ENCODE measurements at regions not wholly inside any gene's neighbourhood (a gene's known extent, or its start where the extent isn't known, plus 50 kb on each side); places are given as distances from the start of the nearest gene placed in this dataset.

DNA sequence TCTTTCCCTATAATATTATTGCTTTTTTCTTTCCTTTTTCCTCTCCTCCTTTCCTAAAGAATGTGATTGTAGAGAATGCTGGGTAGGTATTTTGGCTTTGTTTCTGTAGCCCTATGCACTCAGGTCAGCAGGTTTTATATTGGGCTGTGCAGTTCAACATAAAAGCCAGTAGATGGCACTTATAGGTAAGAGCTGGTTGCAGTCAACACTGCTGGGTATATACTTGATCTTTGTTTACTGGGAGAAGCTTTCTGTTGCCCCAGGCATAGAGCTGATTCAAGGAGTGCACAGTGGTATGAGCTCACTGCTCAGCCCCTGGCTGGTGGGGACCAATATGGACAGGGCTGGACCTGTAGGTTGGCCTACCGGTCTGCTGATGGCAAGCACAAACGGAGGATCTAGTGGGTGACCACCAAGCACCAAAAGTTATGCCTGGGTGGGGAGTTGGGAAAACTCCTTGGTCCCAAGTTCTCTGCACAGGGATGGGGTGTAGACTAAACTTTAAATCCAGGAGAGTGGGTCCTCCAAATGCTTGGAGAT is 378.9 kb downstream of the PMP22 start:
- DNase-seq (ENCODE audit: low read depth): no peak

DNA sequence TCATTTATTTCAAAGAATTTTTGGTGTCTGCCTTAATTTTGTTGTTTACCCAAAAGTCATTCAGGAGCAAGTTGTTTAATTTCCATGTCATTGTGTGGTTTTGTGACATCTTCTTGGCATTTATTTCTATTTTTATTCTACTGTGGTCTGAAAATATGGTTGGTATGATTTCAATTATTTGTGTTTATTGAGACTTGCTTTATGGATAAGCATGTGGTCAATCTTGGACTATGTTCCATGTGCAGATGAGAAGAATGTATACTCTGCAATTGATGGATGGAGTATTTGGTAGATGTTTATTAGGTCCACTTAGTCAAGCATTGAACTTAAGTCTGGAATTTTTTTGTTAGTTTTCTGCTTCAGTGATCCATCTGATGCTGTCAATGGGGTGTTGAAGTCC is 383.0 kb downstream of the PMP22 start:
- DNase-seq (ENCODE audit: low read depth): no peak

DNA sequence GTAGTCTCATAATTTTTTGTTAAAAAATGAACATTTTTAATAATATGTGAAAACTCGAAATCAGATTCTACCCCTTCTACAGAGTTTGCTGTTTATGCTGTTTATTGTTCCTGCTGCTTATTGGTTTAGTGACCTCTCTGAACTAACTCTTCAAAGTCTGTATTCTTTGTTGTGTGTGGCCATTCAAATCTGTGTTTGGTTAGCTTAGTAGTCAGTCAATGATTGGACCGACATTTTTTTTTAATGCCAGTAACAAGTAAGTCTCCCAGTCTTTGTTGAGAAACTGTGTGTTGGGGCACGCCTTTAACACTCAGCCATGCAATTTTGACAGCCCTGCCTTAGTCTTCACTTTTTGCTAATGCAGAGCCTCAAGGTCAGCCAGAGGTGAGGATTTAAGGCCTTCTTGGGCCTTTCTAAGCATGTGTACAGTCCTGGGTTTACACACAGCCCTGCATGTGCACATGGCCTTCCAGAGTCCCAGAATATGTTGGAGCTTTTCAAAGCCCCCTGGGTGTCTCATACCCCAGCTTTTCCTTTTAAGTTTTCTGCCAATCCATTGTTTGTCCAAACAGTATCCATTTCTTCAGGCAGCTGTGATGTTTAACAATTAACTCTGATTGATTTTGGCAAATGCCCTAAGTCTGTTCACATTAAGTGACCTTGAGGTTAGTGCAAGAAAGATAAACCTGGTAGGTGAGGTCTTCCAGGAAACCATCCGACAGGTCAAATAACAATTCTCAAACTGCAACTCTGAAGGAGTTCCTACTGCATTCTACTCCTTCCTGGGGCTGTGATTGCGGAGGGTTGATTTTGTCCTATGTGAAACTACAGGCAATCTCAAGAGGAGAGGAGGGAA is 389.3 kb downstream of the PMP22 start:
- no peak for DNase-seq (ENCODE audit: low read depth)

DNA sequence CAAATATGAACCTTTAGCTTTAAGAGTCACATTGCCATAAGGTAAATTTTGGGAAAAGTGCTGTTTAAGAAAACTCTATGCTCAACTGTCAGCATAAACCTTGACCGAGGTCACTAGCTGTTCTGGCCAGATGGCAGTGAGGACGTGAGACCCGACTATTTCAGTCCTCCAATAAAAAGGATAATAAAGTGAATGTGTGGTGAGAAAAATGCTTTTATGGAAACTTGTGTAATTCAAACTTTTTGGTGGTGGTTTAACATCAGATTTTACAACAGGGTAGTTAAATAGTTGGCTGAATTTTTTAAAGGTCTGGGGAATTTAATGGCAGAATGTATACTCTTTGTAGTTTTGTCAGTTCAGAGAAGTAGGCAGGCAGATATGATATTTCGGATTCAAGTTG is 391.1 kb downstream of the PMP22 start:
- no peak for DNase-seq (ENCODE audit: low read depth)

DNA sequence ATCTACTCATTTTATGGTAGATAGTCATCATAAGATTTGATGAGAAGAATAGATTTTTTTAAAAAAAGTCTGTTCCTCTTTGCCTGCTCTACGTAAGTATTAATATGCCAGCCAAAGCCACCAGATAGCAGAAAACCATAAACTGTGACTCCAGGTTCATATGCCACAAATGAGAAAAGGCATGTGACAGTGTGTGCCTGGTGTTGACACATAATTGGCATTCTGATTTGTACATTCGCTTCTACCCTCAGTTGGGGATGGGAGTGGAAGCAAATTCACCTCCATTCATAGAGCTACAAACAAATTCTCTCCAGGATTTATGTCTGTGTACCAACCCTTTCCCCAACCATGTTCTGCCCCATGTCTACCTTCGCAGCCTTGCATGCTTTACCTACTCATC is 391.6 kb downstream of the PMP22 start:
- DNase-seq (ENCODE audit: low read depth): no peak

DNA sequence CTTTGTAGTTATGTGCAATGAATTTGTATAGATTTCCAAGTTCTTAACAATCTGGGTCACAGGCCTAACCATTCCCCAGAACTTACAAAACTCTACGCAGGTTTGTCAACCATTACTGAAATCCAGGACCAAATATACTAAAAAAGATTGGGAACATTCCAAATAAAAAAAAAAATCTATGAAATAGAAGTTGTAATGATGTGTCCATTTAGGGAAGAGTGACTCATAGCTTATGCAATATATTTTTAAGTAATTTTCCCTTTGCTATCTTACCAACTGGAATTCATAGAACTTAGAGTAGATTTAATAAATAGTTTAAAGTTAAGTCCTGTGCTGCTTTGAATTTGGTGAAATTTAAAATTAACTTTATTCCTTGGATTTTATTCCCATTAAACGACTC is 393.2 kb downstream of the PMP22 start:
- peak; percentile 26 for DNase-seq (ENCODE audit: low read depth)

- no peak for DNase-seq (ENCODE audit: low read depth)
These were observed 398.9 kb downstream of the PMP22 start for GRCh38 chr17:14866266-14866665.

- DNase-seq (ENCODE audit: low read depth): no peak
These were observed 401.0 kb downstream of the PMP22 start for GRCh38 chr17:14864127-14864526.

GRCh38 chr17:14859542-14859941 is 405.6 kb downstream of the PMP22 start:
- DNase-seq (ENCODE audit: low read depth): no peak

GRCh38 chr17:14856176-14856575 is 408.9 kb downstream of the PMP22 start:
- DNase-seq (ENCODE audit: low read depth): no peak

GRCh38 chr17:14854691-14855090 is 410.4 kb downstream of the PMP22 start:
- DNase-seq (ENCODE audit: low read depth): no peak

DNA sequence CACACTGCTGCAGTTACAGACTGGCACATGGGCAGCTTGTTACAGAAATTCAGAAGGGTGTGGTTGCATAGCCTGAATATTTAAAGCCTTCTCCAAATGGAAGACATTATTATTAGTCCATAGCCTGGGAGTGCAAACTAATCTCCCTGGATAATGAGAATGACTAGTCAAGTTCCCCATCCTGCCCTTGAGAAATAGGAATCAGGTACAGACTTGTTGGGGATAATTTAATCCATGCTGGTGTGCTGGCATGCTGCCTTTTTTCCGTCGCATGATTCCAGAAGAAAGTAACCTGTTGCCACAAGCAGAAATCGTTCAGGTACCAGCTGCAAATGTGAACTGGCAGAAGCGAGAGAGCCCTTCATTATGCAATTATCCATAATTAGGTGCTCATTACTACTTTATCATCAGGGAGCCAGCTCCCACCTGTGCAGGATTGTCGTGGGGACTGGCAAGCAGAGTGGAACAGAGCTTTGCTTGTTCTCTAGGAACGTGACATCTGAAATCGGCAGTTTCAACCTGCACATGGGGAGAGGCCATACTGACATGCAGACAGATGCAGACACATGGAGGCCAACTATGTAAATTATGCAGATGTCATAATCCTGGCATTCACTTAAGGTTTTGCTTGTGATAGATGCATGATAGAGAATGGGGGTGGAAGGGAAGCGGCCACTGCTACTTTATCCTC is 419.4 kb downstream of the PMP22 start:
- no peak for DNase-seq (ENCODE audit: low read depth)

DNA sequence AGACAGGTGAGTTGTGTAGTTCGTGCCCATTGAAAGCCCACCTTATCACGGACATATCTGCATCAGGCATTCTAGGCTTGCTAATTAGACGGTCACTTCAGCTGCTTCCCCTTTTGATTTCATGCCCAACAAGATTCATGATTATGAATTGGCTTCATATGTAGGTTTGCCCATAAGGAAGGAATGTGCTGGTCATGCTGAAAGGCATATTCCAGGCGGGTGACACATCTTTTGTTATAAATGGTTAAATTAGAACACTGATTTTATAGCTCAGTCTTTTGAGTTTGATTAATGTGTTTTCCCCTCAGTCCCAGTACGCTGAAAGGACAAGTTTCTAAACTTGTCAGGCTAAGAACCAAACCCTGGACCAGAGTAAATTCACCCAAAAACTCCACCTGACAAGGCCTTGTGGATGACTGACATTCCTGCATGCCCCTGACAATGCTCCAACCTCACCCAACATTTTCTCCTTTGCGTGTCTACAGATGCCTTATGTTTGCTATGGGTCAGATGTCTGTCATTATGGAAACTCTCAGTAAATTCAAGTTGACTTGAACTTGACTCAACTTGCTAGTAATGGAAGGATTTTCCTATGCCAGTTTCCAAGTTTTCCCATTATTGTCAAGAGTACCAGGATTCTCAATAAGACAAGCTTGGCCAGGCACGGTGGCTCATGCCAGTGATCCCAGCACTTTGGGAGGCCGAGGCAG is 421.9 kb downstream of the PMP22 start:
- no peak for DNase-seq (ENCODE audit: low read depth)

GRCh38 chr17:14840616-14841231 is 424.4 kb downstream of the PMP22 start:
- peak; percentile 87 for DNase-seq (ENCODE audit: low read depth)

DNA sequence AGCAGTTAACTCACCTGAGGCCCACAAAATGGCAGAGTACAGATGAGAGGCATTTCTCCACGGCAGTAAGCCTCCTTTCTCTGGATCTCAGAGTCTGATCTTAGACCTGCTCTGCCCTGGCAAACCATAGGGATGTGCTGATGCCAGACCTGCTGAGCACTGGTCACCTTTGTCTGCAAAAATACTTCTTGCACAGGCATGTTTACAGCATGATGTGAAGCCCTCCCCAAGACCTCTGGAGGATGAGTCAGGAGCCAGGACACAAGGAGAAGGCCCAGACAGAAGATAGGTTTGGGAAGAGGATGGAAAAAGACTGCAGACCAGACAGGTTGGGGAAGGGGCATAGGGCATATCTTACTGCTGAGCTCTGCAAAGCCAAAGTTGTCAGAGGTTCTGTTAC is 426.6 kb downstream of the PMP22 start:
- no peak for DNase-seq (ENCODE audit: low read depth)

GRCh38 chr17:14833201-14833785 is 431.8 kb downstream of the PMP22 start:
- DNase-seq (ENCODE audit: low read depth): peak; percentile 62

DNA sequence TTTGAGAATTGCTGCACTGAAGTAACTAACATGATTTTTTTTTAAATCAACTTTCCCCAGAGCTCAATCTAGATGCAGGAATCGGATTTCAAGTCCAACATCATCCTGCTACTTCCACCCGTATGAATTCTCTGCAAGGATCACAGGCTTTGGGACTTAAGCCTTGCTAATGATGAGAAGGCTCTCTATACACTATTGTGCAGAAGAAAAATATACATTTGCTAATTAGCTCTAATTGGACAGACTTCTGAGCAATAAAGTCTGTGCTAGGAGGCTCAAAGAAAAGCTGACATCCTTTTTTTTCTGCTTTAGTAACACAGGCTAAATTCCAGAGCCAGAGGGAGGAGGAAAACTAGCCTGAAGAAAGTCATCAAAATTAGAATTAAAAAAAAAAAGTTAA is 433.6 kb downstream of the PMP22 start:
- no peak for DNase-seq (ENCODE audit: low read depth)

GRCh38 chr17:14827396-14827919 is 437.7 kb downstream of the PMP22 start:
- no peak for DNase-seq (ENCODE audit: low read depth)

- no peak for DNase-seq (ENCODE audit: low read depth)
These were observed 438.8 kb downstream of the PMP22 start for GRCh38 chr17:14826358-14826757.

GRCh38 chr17:14818469-14818868 is 446.7 kb downstream of the PMP22 start:
- no peak for DNase-seq (ENCODE audit: low read depth)

DNA sequence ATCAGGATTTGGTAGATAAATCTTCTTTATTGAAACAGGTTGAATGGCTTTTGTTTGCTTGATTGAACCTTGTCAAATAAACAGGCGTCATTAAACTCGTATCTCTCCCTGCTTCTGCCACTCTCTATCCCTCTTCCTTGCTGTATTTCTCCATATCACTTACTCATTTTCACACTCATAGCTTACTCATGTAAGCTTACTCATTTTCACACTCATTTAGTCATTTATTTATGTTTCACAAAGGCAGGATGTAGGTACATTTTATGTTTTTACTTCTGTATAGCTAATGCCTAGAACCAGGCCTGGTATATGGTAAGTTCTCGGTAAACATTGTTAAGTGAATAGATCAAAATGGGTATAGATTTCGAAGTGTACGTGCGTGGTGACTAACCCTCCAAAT is 450.0 kb downstream of the PMP22 start:
- DNase-seq (ENCODE audit: low read depth): no peak
